ENCODE measurements at regions not wholly inside any gene's neighbourhood (a gene's known extent, or its start where the extent isn't known, plus 50 kb on each side); places are given as distances from the start of the nearest gene placed in this dataset.

- dilution Hi-C loops (cut with MboI; ENCODE audit: extremely low pct_ligation_motif_present, low sequenced_read_pairs) (no loop called here), intact Hi-C loops (cut with micrococcal nuclease) (no loop called here)
- no peaks in the 10 kb centered on the region for H3K79me2 ChIP-seq (ENCODE audit: control insufficient read depth, insufficient read depth, low read length)
- no peaks in the 10 kb centered on the region for H3K9me3 ChIP-seq (replicated peaks; ENCODE audit: control insufficient read depth, insufficient read depth, low read length)
- H3K27me3 ChIP-seq (ENCODE audit: control insufficient read depth in 2 of 2, insufficient read depth in 2 of 2, low read length in 2 of 2): peaks cover 0 to 4% of the 10 kb centered on the region in 2 experiments
- no peaks in the 10 kb centered on the region for H3K9me1 ChIP-seq (replicated peaks; ENCODE audit: control insufficient read depth, extremely low read depth, insufficient read depth, low read length)
- H3K4me1 ChIP-seq (ENCODE audit: control insufficient read depth, extremely low read depth, insufficient read depth, low read length): no peaks in the 10 kb centered on the region
- TF ChIP-seq MAX (IDR thresholded peaks at IDR 0.05; ENCODE audit: insufficient read depth, insufficient read length) (no peak), MYC (IDR thresholded peaks at IDR 0.05; ENCODE audit: low read depth, low read length) (no peak), POLR2AphosphoS5 (IDR thresholded peaks at IDR 0.05; ENCODE audit: insufficient read depth, low read depth, low read length) (no peak), JUN (IDR thresholded peaks at IDR 0.05; ENCODE audit: borderline replicate concordance, insufficient read depth, insufficient read length, low read depth) (no peak), GATA2 (IDR thresholded peaks at IDR 0.05; ENCODE audit: insufficient read depth, insufficient read length, low read depth, low read length) (no peak), EZH2 (IDR thresholded peaks at IDR 0.05; ENCODE audit: borderline replicate concordance, low read depth, low read length, severe bottlenecking) (no peak)
- H3K4me2 ChIP-seq (ENCODE audit: insufficient read depth, low read length): no peak overlapping the region
- no peak overlapping the region for H3K9ac ChIP-seq (replicated peaks; ENCODE audit: extremely low read depth, insufficient read depth, low read length)
- BruUV-seq (replicated peaks): no TSS peak
- FAIRE-seq (no peak), DNase-seq (ENCODE audit: low read depth, low spot score) (no peak)
- no peak overlapping the region for H3K27ac ChIP-seq (ENCODE audit: insufficient read depth, low read depth, low read length)
- H2AFZ ChIP-seq (ENCODE audit: low read depth, low read length): no peak overlapping the region
- no peaks in the 10 kb centered on the region for H3K36me3 ChIP-seq (ENCODE audit: control insufficient read depth in 2 of 2, extremely low read depth in 1 of 2, insufficient read depth in 2 of 2, low read length in 2 of 2)
- POLR2A ChIA-PET: no interaction called here
- no peaks in the 10 kb centered on the region for H4K20me1 ChIP-seq (replicated peaks; ENCODE audit: control insufficient read depth, extremely low read depth, insufficient read depth, low read length)
- CTCF ChIA-PET: no interaction called here
- no peak overlapping the region for H3K4me3 ChIP-seq (replicated peaks in 1 of 3; ENCODE audit: insufficient read depth in 1 of 3, low read depth in 1 of 3, low read length in 3 of 3)
These were observed 69.0 kb downstream of the RBM43 start for GRCh38 chr2:151192681-151193080.

- H2AFZ ChIP-seq (ENCODE audit: low read depth, low read length): no peak overlapping the region
- no peaks in the 10 kb centered on the region for H3K27me3 ChIP-seq (ENCODE audit: control insufficient read depth in 2 of 2, insufficient read depth in 2 of 2, low read length in 2 of 2)
- H3K9me1 ChIP-seq (replicated peaks; ENCODE audit: control insufficient read depth, extremely low read depth, insufficient read depth, low read length): no peaks in the 10 kb centered on the region
- CTCF ChIA-PET: interaction anchor here (1.3 kb wide), 1 partner anchor 139 kb away, joined by 3 read pairs; no protein-coding TSS in a partner anchor
- H3K4me3 ChIP-seq (replicated peaks in 1 of 3; ENCODE audit: insufficient read depth in 1 of 3, low read depth in 1 of 3, low read length in 3 of 3): no peak overlapping the region
- BruUV-seq (replicated peaks): no TSS peak
- H3K9me3 ChIP-seq (replicated peaks; ENCODE audit: control insufficient read depth, insufficient read depth, low read length): no peaks in the 10 kb centered on the region
- H3K4me1 ChIP-seq (ENCODE audit: control insufficient read depth, extremely low read depth, insufficient read depth, low read length): no peaks in the 10 kb centered on the region
- POLR2A ChIA-PET: no interaction called here
- TF ChIP-seq EZH2 (IDR thresholded peaks at IDR 0.05; ENCODE audit: borderline replicate concordance, low read depth, low read length, severe bottlenecking) (no peak), POLR2AphosphoS5 (IDR thresholded peaks at IDR 0.05; ENCODE audit: insufficient read depth, low read depth, low read length) (no peak), POLR2A (IDR thresholded peaks at IDR 0.05; ENCODE audit: low read depth, low read length) (no peak), JUN (IDR thresholded peaks at IDR 0.05; ENCODE audit: borderline replicate concordance, insufficient read depth, insufficient read length, low read depth) (no peak), MYC (IDR thresholded peaks at IDR 0.05; ENCODE audit: low read depth, low read length) (no peak), MAX (IDR thresholded peaks at IDR 0.05; ENCODE audit: insufficient read depth, insufficient read length) (no peak)
- TF ChIP-seq, protein P1, sequence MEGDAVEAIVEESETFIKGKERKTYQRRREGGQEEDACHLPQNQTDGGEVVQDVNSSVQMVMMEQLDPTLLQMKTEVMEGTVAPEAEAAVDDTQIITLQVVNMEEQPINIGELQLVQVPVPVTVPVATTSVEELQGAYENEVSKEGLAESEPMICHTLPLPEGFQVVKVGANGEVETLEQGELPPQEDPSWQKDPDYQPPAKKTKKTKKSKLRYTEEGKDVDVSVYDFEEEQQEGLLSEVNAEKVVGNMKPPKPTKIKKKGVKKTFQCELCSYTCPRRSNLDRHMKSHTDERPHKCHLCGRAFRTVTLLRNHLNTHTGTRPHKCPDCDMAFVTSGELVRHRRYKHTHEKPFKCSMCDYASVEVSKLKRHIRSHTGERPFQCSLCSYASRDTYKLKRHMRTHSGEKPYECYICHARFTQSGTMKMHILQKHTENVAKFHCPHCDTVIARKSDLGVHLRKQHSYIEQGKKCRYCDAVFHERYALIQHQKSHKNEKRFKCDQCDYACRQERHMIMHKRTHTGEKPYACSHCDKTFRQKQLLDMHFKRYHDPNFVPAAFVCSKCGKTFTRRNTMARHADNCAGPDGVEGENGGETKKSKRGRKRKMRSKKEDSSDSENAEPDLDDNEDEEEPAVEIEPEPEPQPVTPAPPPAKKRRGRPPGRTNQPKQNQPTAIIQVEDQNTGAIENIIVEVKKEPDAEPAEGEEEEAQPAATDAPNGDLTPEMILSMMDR (IDR thresholded peaks at IDR 0.05; ENCODE audit: extremely low read depth in 1 of 2, insufficient read depth in 1 of 2, low read depth in 1 of 2, low read length in 2 of 2): no peak
- no peak for DNase-seq (ENCODE audit: low read depth, low spot score)
- H3K27ac ChIP-seq (ENCODE audit: insufficient read depth, low read depth, low read length): no peak overlapping the region
- no peak overlapping the region for H3K4me2 ChIP-seq (ENCODE audit: insufficient read depth, low read length)
- intact Hi-C loops (cut with micrococcal nuclease) (no loop called here), dilution Hi-C loops (cut with MboI; ENCODE audit: extremely low pct_ligation_motif_present, low sequenced_read_pairs) (no loop called here)
- H3K9ac ChIP-seq (replicated peaks; ENCODE audit: extremely low read depth, insufficient read depth, low read length): no peak overlapping the region
- no peaks in the 10 kb centered on the region for H3K79me2 ChIP-seq (ENCODE audit: control insufficient read depth, insufficient read depth, low read length)
- no peaks in the 10 kb centered on the region for H4K20me1 ChIP-seq (replicated peaks; ENCODE audit: control insufficient read depth, extremely low read depth, insufficient read depth, low read length)
- no peaks in the 10 kb centered on the region for H3K36me3 ChIP-seq (ENCODE audit: control insufficient read depth in 2 of 2, extremely low read depth in 1 of 2, insufficient read depth in 2 of 2, low read length in 2 of 2)
- FAIRE-seq: no peak
These were observed 70.7 kb downstream of the RBM43 start for GRCh38 chr2:151191001-151191400.

Measured in endothelial cell of umbilical vein (primary cell).